ENCODE measurements at regions not wholly inside any gene's neighbourhood (a gene's known extent, or its start where the extent isn't known, plus 50 kb on each side); places are given as distances from the start of the nearest gene placed in this dataset.

DNA sequence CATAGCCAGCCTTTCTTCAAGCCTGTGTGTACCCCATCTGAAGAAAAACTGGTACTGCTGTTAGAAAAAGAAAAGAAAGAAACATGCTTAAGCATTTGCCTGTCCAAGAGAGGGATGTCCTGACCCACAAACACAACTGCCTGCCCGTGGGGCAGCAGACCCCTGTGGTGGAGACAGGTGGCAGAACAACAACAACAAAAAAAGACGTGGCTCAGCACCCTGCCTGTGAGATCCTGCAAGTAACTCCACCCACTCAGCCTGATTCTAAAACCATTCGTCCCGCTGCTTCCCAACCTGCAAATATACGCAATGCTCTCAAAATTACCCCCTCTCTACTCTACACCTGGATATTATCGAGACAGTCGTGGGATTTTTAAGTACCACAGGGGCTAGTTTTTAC lies 64.9 kb upstream of the ZDHHC17 start:
- Mint-ChIP-seq H3K27me3 (ENCODE audit: low read depth) (no peaks in the 10 kb centered on the region), H3K27ac (no peak overlapping the region), H3K4me3 (no peak overlapping the region), H3K4me1 (ENCODE audit: low read depth) (no peaks in the 10 kb centered on the region), H3K9me3 (no peaks in the 10 kb centered on the region), H3K36me3 (ENCODE audit: insufficient read depth in 2 of 2) (no peaks in the 10 kb centered on the region)
- no peak for ATAC-seq (replicated peaks in 1 of 2)
- no peak for DNase-seq

DNA sequence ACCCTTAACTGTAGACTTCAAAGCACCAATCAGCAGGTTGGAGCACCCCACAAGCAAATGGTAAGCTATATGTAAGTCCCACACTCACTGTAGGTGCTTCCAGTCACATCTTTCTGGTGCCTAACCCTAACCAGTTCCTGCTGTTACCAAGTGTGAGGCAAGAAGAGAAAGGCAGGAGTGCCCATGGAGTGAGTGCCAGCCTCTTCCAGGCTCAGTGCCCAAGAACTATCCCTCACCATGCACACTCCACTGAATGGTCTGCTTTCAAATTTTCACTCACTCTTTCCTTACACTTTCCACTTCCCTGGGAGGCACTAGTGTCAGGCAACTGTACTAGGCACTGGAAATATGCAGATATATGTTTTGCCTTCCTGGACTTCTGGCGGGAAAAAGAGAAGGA lies 62.2 kb upstream of the ZDHHC17 start:
- Mint-ChIP-seq H3K4me1 (ENCODE audit: low read depth) (no peaks in the 10 kb centered on the region), H3K36me3 (ENCODE audit: insufficient read depth in 2 of 2) (no peaks in the 10 kb centered on the region), H3K27ac (no peak overlapping the region), H3K9me3 (no peaks in the 10 kb centered on the region), H3K4me3 (no peak overlapping the region), H3K27me3 (ENCODE audit: low read depth) (peaks cover 6% of the 10 kb centered on the region)
- ATAC-seq (replicated peaks in 1 of 2), result no peak
- DNase-seq, result no peak

DNA sequence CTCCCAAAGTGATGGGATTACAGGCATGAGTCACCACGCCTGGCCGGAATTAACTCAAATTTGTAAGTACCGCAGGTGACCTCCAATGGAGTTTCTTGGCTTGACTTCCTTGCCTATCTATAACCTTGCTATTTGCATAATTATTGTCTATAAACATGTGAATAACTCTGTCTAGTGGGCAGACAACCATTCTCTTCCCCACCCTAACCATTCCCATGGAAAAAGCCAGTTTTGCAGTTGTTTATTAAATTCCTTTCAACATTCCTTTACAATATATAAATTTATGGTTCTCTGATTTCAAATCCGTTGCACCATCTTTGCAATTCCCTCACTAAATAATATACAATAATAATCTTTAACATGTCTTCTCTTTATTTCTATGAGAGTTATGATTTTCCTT lies 61.0 kb upstream of the ZDHHC17 start:
- no peak for ATAC-seq (replicated peaks in 1 of 2)
- Mint-ChIP-seq H3K4me3 (no peak overlapping the region), H3K27ac (no peak overlapping the region)

DNA sequence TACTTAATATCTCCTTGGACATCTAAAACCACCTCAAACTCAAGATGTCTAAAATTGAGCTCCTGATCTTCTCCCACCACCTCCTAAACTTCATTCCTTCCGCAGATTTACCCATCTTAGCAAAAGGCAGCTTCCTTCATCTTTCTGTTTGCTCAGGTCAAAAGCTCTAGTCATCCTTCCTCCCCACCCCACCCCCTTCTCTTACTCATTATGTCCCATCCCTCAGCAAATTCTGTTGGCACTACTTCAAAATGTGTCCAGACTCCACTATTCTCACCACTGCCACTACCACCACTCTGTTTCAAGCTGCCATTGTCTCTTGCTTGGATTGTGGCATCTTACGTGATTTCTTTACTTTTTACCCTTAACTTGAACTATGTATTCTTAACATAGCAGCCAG lies 59.2 kb upstream of the ZDHHC17 start:
- H3K27ac Mint-ChIP-seq, result no peak overlapping the region
- H3K4me1 Mint-ChIP-seq (ENCODE audit: low read depth), result no peaks in the 10 kb centered on the region
- ATAC-seq (replicated peaks in 1 of 2) (no peak), DNase-seq (no peak)
- no peaks in the 10 kb centered on the region for H3K9me3 Mint-ChIP-seq
- H3K36me3 Mint-ChIP-seq (ENCODE audit: insufficient read depth in 2 of 2), result no peaks in the 10 kb centered on the region
- H3K27me3 Mint-ChIP-seq (ENCODE audit: low read depth), result peaks cover 6% of the 10 kb centered on the region
- no peak overlapping the region for H3K4me3 Mint-ChIP-seq

More for the DNA sequence above, 61.0 kb upstream of the ZDHHC17 start:
- Mint-ChIP-seq H3K27me3 (ENCODE audit: low read depth) (peaks cover 6% of the 10 kb centered on the region), H3K36me3 (ENCODE audit: insufficient read depth in 2 of 2) (no peaks in the 10 kb centered on the region), H3K4me1 (ENCODE audit: low read depth) (no peaks in the 10 kb centered on the region), H3K9me3 (no peaks in the 10 kb centered on the region)
- DNase-seq, result no peak

DNA sequence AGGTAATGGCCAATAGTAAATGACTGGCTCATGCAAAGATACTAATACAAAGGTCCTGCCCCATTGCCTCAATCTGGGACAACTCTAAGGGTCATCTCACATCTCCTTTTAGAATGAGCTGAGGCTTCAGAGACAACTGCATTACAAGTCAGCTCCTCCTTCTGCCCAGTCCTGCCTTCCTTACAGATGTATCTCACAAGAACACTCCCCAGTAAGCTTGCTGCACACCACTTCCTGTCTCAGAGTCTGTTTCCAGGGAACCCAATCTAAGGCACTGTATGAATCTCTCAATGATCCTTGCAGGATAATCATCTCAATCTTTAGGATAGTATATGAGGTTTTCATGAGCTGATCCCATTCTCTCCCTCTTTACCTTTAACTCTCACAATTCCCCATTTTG lies 57.8 kb upstream of the ZDHHC17 start:
- no peaks in the 10 kb centered on the region for H3K36me3 Mint-ChIP-seq (ENCODE audit: insufficient read depth in 2 of 2)
- H3K9me3 Mint-ChIP-seq, result no peaks in the 10 kb centered on the region
- DNase-seq (no peak), ATAC-seq (replicated peaks in 1 of 2) (no peak)
- no peak overlapping the region for H3K27ac Mint-ChIP-seq
- peaks cover 6% of the 10 kb centered on the region for H3K27me3 Mint-ChIP-seq (ENCODE audit: low read depth)
- no peak overlapping the region for H3K4me3 Mint-ChIP-seq
- no peaks in the 10 kb centered on the region for H3K4me1 Mint-ChIP-seq (ENCODE audit: low read depth)

DNA sequence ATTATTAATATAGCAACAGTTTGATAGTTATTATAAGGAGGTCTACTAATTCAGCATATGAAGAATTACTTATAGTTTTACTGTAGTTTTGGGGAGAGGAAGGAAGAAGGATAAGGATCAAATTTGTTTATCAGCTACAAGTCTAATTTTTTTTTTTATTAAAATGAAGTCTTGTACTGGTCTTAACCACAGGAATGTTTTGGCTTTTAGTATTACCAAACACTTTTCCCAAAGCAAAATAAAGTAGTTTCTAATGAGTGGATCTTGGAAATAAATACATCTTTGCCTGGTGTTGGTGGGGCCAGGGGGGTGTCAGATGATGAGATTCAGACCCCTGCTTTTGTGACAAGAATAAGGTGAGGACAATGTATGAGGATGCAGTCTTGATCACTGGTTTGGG lies 57.2 kb upstream of the ZDHHC17 start:
- Mint-ChIP-seq H3K27ac (no peak overlapping the region), H3K27me3 (ENCODE audit: low read depth) (peaks cover 6% of the 10 kb centered on the region)

DNA sequence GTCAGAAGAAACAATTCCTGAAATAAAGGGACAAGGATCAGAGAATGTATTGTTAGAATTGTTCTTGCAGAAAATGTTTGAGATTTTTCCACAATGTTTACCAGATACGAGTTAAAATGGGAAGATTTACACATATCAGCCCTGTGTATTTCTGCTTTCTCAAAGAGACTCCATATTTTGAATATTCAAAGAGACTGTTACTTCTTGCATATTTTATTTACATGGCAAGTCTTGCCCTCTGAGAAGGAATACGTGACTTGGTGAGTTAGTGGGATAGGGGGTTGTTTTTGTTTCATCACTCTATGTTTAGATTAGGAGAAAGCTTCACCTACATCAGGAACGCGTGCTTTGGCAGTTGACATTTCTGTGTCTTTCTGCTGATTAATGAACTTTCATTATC lies 56.1 kb upstream of the ZDHHC17 start:
- Mint-ChIP-seq H3K9me3 (no peaks in the 10 kb centered on the region), H3K27me3 (ENCODE audit: low read depth) (peaks cover 6% of the 10 kb centered on the region), H3K36me3 (ENCODE audit: insufficient read depth in 2 of 2) (no peaks in the 10 kb centered on the region), H3K27ac (no peak overlapping the region), H3K4me1 (ENCODE audit: low read depth) (no peaks in the 10 kb centered on the region), H3K4me3 (no peak overlapping the region)
- ATAC-seq (replicated peaks in 1 of 2) (no peak), DNase-seq (no peak)

More for the DNA sequence above, 57.2 kb upstream of the ZDHHC17 start:
- H3K4me1 Mint-ChIP-seq (ENCODE audit: low read depth), result no peaks in the 10 kb centered on the region
- H3K36me3 Mint-ChIP-seq (ENCODE audit: insufficient read depth in 2 of 2), result no peaks in the 10 kb centered on the region
- no peaks in the 10 kb centered on the region for H3K9me3 Mint-ChIP-seq
- no peak for ATAC-seq (replicated peaks in 1 of 2)
- no peak overlapping the region for H3K4me3 Mint-ChIP-seq
- no peak for DNase-seq

DNA sequence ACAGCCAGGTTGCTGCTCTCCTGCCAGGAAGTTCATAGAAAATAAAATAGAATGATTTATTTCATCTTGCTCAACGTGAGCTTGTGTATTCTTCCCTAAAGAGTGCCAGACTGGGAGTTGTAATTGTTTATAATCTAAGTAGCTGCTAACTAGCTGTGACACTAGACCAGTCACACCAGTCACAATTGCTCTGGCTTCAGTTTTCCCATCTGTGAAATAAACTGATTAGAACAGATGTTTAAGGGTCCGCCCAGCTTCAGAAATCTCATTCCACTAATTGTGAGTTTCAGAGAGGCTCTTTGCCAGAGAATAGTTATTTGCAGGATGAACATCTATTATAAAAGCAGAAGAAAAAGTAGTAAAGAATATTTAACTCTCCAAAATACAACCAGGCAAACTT lies 55.6 kb upstream of the ZDHHC17 start:
- DNase-seq (no peak), ATAC-seq (replicated peaks in 1 of 2) (no peak)
- Mint-ChIP-seq H3K9me3 (no peaks in the 10 kb centered on the region), H3K36me3 (ENCODE audit: insufficient read depth in 2 of 2) (no peaks in the 10 kb centered on the region), H3K27me3 (ENCODE audit: low read depth) (peaks cover 6% of the 10 kb centered on the region), H3K27ac (no peak overlapping the region), H3K4me3 (no peak overlapping the region), H3K4me1 (ENCODE audit: low read depth) (no peaks in the 10 kb centered on the region)

DNA sequence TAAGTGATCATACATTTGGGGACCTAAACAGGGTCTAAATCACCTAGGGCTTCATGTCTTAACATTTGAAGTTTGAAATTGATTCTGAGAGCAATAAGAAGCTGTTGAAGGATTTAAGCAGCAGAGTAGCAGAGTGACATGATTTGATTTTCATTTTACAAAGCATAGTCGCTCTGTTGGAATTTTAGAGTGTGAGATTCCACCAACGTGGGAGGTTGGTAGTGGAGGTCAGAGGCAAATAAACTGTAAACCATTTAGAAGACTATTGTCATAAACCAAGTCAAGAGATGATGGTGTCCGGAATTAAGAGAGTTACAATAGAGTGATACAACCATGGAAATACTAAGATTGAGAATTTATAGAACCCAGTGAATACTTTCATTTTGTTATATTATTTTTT lies 52.7 kb upstream of the ZDHHC17 start:
- no peak overlapping the region for H3K27ac Mint-ChIP-seq
- H3K9me3 Mint-ChIP-seq, result no peaks in the 10 kb centered on the region
- no peak overlapping the region for H3K4me3 Mint-ChIP-seq
- no peak for ATAC-seq (replicated peaks in 1 of 2)
- H3K36me3 Mint-ChIP-seq (ENCODE audit: insufficient read depth in 2 of 2), result no peaks in the 10 kb centered on the region
- H3K4me1 Mint-ChIP-seq (ENCODE audit: low read depth), result no peaks in the 10 kb centered on the region
- no peak for DNase-seq
- H3K27me3 Mint-ChIP-seq (ENCODE audit: low read depth), result no peaks in the 10 kb centered on the region

DNA sequence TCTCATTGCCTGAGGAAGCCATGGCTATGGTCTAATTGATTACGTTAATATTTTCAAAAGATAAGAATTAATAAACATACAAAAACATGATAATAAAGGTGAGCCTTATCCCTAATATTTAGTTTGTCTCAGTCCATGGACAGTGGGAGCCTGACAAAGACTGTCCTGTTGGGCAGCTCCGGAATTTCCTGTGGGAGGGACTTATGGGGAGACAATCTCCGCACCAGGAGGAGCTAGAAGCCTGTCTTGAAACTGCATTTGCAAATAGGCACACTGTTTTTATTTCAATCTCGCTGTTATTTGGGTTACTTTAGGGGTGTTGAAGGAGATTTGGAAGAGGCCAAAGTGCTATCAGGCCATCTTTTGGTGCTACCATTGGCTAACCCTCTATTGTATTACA lies 50.8 kb upstream of the ZDHHC17 start:
- Mint-ChIP-seq H3K27me3 (ENCODE audit: low read depth) (no peaks in the 10 kb centered on the region), H3K36me3 (ENCODE audit: insufficient read depth in 2 of 2) (no peaks in the 10 kb centered on the region), H3K4me1 (ENCODE audit: low read depth) (no peaks in the 10 kb centered on the region), H3K27ac (no peak overlapping the region), H3K9me3 (no peaks in the 10 kb centered on the region), H3K4me3 (no peak overlapping the region)
- ATAC-seq (replicated peaks in 1 of 2) (no peak), DNase-seq (no peak)

DNA sequence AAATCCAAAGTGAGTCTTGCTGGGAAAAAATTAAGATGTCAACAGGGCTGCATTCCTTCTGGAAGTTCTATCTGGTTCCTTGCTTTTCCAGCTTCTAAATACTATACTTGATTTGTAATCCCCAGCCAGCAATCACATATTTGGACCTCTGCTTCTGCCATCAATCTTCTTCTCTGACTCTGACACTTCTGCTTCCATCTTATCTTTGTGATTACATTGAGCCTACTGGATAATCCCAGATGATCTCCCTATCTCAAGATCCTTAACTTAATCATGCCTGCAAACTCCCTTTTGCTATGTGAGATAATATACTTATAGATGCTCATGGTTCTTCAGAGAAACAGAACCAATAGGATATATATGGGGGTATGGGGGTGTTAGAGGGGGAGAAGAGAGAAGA lies 49.9 kb upstream of the ZDHHC17 start:
- DNase-seq (no peak), ATAC-seq (replicated peaks in 1 of 2) (no peak)
- Mint-ChIP-seq H3K9me3 (no peaks in the 10 kb centered on the region), H3K4me1 (ENCODE audit: low read depth) (no peaks in the 10 kb centered on the region), H3K27ac (no peak overlapping the region), H3K36me3 (ENCODE audit: insufficient read depth in 2 of 2) (no peaks in the 10 kb centered on the region), H3K27me3 (ENCODE audit: low read depth) (no peaks in the 10 kb centered on the region), H3K4me3 (no peak overlapping the region)

Measured in activated T-cell treated with anti-CD3 and anti-CD28 coated beads, Interleukin-2, amount 50 U/mL, for 72 hours (primary cell).